LNCaP clone FGC (cell line): ENCODE measurements at regions not wholly inside any gene's neighbourhood (a gene's known extent, or its start where the extent isn't known, plus 50 kb on each side); places are given as distances from the start of the nearest gene placed in this dataset.

Experiments
- DNase-seq: peaks from one replicate; pipeline ENCODE4 v3.0.0-alpha.2; 2011; ENCODE audit warnings: low read depth
- H3K4me3 ChIP-seq: 2 replicates; pipeline ENCODE4 v1.5.1; 2011; ENCODE audit warnings: mild to moderate bottlenecking, low read depth, low read length, control low read depth
- CTCF ChIP-seq: IDR thresholded peaks from 2 replicates; pipeline ENCODE4 v1.5.1; 2012; ENCODE audit warnings: mild to moderate bottlenecking; ENCODE audit not compliant: control insufficient read depth, insufficient read depth; ENCODE audit errors: extremely low read depth

- DNase-seq = no peak
These were observed 137.2 kb upstream of the EPHA6 start for GRCh38 chr3:96677156-96677555.

GRCh38 chr3:96678325-96678724 is 136.1 kb upstream of the EPHA6 start:
- no peak for TF ChIP-seq CTCF
- no peak overlapping the region for H3K4me3 ChIP-seq
- DNase-seq = no peak

More at GRCh38 chr3:96677156-96677555, 137.2 kb upstream of the EPHA6 start:
- TF ChIP-seq CTCF = no peak
- H3K4me3 ChIP-seq = no peak overlapping the region

DNA sequence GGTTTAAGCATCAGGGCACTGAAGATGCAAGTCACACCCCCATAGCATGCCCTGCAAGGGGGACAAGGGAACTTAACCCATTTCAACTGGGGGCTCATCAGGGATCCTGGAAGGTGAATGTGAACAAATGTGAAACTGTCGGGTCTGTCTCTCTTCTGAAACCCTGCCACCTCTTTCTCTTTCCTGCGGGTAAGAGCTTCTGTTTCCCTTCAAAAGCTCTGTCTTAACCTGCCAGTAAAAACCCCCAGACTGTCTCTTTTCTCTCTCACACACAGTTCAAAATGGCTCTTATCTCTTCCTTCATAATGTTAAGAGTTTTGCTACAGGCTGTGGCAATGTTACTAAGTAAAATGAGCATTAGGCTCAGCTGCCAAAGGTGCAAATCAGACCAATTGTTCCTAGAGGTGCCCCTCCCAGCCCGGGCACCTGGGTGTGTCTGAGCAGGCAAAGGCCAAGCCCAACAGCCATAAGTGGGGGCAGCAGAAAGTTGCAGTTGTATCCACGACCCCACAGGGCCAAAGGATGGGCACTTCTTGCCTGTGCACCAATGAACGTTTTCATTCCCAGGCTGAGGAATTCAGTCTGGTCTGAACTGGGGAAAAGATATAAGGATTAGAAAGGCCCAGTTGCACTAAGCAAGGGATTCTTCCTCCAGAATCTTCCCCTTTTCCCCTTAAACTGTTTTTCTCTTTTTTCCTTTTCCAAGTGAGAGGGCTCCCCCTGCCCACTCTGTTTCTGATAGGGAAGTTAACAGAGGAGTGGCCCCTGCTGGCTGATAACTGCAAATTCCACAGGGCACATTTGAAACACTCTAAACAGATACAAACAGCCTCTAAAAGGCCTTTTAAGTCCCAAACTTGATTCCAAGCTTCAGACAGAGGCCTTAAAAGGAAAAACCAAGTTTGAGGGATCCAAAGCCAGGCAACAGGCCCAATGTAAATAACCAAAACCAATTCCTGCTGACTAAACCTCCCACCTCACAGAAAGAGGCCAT is 113.8 kb upstream of the EPHA6 start:
- TF ChIP-seq CTCF = peak; percentile 56
- no peak overlapping the region for H3K4me3 ChIP-seq
- DNase-seq = no peak

DNA sequence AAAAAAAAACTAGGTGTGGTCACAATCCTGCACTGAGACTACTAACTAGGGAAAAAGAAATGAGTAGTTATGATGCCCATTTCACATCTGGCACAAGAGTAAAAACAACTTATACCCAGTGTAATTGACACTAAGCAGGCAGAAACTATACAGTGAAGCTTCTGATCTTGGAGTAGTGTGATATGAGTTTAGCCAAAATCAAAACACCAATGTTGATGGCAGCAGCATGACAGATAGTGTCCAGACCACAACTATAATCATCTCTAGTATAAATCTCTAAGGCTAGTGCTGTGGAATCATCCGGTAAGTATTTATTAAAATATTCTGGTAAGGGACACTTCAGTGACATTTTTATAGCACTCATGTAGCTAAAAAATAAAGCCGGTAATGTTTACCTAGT is 108.5 kb upstream of the EPHA6 start:
- no peak for DNase-seq
- H3K4me3 ChIP-seq = no peak overlapping the region
- TF ChIP-seq CTCF = no peak

DNA sequence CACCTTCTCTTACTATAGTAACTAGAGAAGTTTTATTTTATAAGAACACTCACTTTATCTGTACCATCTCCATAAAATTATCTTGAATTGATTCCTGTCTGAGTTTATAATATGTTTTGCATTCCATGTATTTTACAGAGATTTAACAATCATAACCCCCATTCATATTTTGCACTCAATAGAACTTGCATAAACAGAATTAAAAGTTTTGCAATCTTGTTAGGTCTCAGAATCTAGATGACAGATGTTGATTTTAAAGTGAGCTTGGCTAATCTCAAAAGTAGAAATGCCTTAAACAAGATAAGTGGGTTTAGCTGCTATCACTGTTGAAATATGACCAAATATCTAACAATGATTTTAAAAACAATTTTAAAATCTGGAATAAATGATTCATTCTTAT is 107.9 kb upstream of the EPHA6 start:
- no peak overlapping the region for H3K4me3 ChIP-seq
- TF ChIP-seq CTCF = no peak
- DNase-seq = no peak

DNA sequence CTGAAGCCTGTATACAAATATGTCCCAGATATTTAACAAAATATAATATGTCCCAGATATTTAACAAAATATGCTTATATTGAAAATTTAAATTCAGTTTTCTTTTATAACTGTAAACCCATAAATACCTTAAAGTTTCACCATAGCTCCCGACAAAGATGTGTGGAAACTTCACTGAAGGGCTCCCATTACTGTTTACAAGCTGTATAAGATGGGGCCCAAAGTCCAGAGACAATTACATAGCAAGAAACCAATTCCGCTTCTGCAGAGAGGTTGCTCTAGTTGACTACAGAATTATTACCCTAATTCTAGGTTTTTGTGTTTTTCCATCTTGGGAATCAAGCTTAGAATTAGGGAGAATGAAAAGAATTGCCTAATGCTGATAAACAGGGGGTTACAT is 102.6 kb upstream of the EPHA6 start:
- no peak overlapping the region for H3K4me3 ChIP-seq
- TF ChIP-seq CTCF = no peak
- no peak for DNase-seq
